Type B pancreatic cell (in vitro differentiated cells): ENCODE measurements at regions not wholly inside any gene's neighbourhood (a gene's known extent, or its start where the extent isn't known, plus 50 kb on each side); places are given as distances from the start of the nearest gene placed in this dataset.

Source experiments
- DNase-seq: peaks from one replicate; pipeline ENCODE4 v3.0.0; 2021; ENCODE audit warnings: mixed read lengths; ENCODE audit not compliant: unreplicated experiment; ENCODE audit errors: extremely low spot score
- H3K27ac Mint-ChIP-seq: 2 replicates; pipeline ENCODE4 v1.8.0; 2021; ENCODE audit warnings: mild to moderate bottlenecking, mixed read lengths
- H3K27me3 Mint-ChIP-seq: 2 replicates; pipeline ENCODE4 v1.8.0; 2021; ENCODE audit warnings: mixed read lengths
- H3K36me3 Mint-ChIP-seq: 2 replicates; pipeline ENCODE4 v1.8.0; 2021; ENCODE audit warnings: mixed read lengths
- H3K4me1 Mint-ChIP-seq: one replicate; pipeline ENCODE4 v1.8.0; 2021; ENCODE audit warnings: mixed read lengths; ENCODE audit not compliant: unreplicated experiment
- H3K4me3 Mint-ChIP-seq: 2 replicates; pipeline ENCODE4 v1.8.0; 2021; ENCODE audit warnings: mild to moderate bottlenecking, mixed read lengths
- H3K9me3 Mint-ChIP-seq: 2 replicates; pipeline ENCODE4 v1.8.0; 2021; ENCODE audit warnings: mixed read lengths
- TF ChIP-seq, protein P1 (sequence below): fragments of 200-600 bp; sonication (generic); conservative IDR thresholded peaks from 2 replicates; pipeline ENCODE4 v1.5.0; 2021; ENCODE audit warnings: antibody characterized with exemption, mild to moderate bottlenecking

DNA sequence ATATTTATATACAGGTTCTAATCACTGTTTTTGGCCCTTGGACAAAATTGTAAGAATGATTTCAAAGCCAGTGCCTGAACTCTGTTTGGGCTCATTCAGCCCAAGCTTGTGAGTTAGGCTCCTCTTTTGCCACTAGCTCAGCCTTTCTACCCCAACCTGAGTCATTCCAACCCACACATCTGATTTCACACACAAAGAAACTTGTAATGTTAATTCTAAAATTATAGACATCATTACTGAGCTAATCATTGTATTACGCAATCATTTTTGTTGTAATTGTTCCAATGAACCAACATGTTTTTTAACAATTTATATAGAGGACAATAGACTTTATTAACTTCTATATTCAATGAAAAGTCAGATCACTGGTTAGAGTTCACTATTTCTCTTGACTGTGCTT is 441.1 kb downstream of the ETNK1 start:
- no peaks in the 10 kb centered on the region for H3K9me3 Mint-ChIP-seq
- no peaks in the 10 kb centered on the region for H3K36me3 Mint-ChIP-seq
- TF ChIP-seq, protein P1, sequence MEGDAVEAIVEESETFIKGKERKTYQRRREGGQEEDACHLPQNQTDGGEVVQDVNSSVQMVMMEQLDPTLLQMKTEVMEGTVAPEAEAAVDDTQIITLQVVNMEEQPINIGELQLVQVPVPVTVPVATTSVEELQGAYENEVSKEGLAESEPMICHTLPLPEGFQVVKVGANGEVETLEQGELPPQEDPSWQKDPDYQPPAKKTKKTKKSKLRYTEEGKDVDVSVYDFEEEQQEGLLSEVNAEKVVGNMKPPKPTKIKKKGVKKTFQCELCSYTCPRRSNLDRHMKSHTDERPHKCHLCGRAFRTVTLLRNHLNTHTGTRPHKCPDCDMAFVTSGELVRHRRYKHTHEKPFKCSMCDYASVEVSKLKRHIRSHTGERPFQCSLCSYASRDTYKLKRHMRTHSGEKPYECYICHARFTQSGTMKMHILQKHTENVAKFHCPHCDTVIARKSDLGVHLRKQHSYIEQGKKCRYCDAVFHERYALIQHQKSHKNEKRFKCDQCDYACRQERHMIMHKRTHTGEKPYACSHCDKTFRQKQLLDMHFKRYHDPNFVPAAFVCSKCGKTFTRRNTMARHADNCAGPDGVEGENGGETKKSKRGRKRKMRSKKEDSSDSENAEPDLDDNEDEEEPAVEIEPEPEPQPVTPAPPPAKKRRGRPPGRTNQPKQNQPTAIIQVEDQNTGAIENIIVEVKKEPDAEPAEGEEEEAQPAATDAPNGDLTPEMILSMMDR: no peak
- H3K4me1 Mint-ChIP-seq: no peaks in the 10 kb centered on the region
- DNase-seq: no peak
- H3K27ac Mint-ChIP-seq: no peak overlapping the region
- H3K27me3 Mint-ChIP-seq: no peaks in the 10 kb centered on the region
- H3K4me3 Mint-ChIP-seq: no peak overlapping the region

DNA sequence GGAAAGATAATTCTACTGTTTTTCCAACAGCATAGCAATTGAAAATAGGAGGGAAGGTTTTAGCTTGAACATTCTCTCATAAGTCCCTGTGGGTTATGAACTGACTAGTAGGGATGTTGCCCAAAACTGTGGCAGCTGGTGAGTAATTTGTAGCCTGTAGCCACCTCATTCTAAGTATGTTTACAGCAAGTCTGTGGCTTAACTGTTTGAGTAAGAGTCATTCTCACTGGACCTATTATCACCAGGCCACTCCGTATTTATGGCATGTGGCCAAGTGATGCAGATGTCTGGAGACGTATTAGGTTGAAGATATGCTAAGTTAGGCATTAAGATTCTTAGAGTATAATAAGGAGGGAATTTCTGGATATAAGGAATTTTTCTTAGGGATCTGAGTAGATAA is 458.3 kb downstream of the ETNK1 start:
- Mint-ChIP-seq H3K4me1 (no peaks in the 10 kb centered on the region), H3K36me3 (no peaks in the 10 kb centered on the region), H3K27ac (no peak overlapping the region), H3K27me3 (peaks cover 12% of the 10 kb centered on the region), H3K4me3 (no peak overlapping the region), H3K9me3 (no peaks in the 10 kb centered on the region)
- TF ChIP-seq, protein P1: no peak
- no peak for DNase-seq

DNA sequence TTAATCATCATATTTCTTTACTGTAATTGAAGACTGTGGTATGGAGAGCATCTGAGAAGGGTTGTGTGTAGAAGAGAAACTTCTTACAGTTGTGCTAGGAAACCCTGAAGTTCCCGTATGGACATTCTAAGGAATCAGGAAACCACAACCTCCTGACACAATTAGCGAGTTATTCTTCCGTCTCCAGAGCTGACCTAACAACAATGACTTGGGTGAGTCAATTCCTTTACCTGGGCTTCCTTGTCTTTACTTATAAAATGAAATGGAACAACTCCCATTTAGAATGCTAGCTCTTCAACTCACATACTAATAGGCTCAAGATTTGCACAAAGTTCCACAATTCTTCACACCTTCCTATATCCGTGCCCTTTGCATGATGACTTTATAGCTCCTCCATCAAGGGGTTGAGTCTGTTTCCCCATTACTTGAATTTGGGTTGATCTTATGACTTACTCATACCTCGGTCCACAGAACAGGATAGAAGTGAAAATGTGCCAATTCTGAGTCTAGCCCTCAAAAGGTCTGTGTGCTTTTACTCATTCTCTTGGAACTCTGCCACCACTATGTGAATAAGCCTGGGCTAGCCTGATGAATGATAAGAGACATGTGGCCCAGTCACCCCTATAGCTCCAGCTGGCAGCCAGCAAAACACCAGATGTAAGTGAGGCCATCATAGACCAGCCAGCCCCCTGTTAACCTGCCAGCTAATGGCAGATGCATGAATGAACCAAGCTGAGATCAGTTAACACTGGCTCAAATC is 459.4 kb downstream of the ETNK1 start:
- TF ChIP-seq, protein P1: no peak

DNA sequence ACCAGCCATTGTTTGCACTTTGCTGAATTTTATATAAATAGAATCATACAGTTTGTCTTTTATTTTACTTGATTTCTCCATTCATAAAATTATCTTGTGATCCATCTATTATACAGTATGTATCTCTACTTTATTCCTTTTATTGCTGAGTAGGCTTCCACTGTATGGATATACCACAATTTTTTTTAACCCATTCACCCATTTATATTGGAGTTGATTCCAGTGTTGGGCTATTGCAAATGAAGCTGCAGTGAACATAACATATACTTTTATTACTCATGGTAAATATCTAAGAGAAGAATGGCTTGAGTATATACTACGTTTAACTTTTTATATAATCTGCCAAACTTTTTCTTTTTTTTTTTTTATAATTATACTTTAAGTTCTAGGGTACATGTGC is 463.6 kb downstream of the ETNK1 start:
- TF ChIP-seq, protein P1: no peak
- Mint-ChIP-seq H3K4me1 (no peaks in the 10 kb centered on the region), H3K27me3 (peaks cover 15% of the 10 kb centered on the region), H3K27ac (no peak overlapping the region), H3K9me3 (no peaks in the 10 kb centered on the region), H3K36me3 (no peaks in the 10 kb centered on the region), H3K4me3 (no peak overlapping the region)
- no peak for DNase-seq

More for the DNA sequence above, 459.4 kb downstream of the ETNK1 start:
- H3K4me1 Mint-ChIP-seq: no peaks in the 10 kb centered on the region
- DNase-seq: no peak
- no peak overlapping the region for H3K4me3 Mint-ChIP-seq
- H3K36me3 Mint-ChIP-seq: no peaks in the 10 kb centered on the region
- H3K27ac Mint-ChIP-seq: no peak overlapping the region
- no peaks in the 10 kb centered on the region for H3K9me3 Mint-ChIP-seq
- peaks cover 12% of the 10 kb centered on the region for H3K27me3 Mint-ChIP-seq

DNA sequence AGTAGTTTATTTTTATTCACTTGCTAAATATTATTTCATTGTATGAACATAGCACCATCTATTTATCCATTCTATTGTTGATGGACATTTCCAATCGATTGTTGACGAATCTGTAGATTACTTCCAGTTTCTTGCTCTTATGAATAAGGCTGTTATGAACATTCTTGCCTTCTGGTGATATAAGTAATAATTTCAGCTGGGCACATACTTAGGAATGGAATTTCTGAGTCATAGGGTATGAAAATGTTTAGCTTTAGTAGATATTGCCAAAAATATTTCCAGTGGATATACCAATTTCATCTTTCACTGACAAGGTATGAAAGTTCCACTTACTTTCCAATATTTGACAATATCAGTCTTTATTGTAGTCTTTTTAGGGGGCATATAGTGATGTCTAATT is 468.5 kb downstream of the ETNK1 start:
- TF ChIP-seq, protein P1: no peak
- H3K36me3 Mint-ChIP-seq: no peaks in the 10 kb centered on the region
- peaks cover 11% of the 10 kb centered on the region for H3K27me3 Mint-ChIP-seq
- no peak overlapping the region for H3K27ac Mint-ChIP-seq
- no peak for DNase-seq
- no peaks in the 10 kb centered on the region for H3K9me3 Mint-ChIP-seq
- no peaks in the 10 kb centered on the region for H3K4me1 Mint-ChIP-seq
- H3K4me3 Mint-ChIP-seq: no peak overlapping the region
